H9 (cell line): ENCODE measurements at regions not wholly inside any gene's neighbourhood (a gene's known extent, or its start where the extent isn't known, plus 50 kb on each side); places are given as distances from the start of the nearest gene placed in this dataset.

Source experiments
- DNase-seq: peaks from one replicate; pipeline ENCODE4 v3.0.0-alpha.2; 2017
- H2AFZ ChIP-seq: one replicate; pipeline ENCODE4 v1.6.1; 2013; ENCODE audit warnings: mild to moderate bottlenecking, low read length, control low read depth, moderate library complexity
- H2AK5ac ChIP-seq: 2 replicates; pipeline ENCODE4 v1.6.1; 2013; ENCODE audit warnings: low read length, control low read depth, mixed read lengths; ENCODE audit not compliant: insufficient read length
- H2BK120ac ChIP-seq: one replicate; pipeline ENCODE4 v1.6.1; 2013; ENCODE audit warnings: low read depth, mild to moderate bottlenecking, low read length, control low read depth, inconsistent platforms; ENCODE audit not compliant: poor library complexity, severe bottlenecking
- H2BK12ac ChIP-seq: 2 replicates; pipeline ENCODE4 v1.6.1; 2013; ENCODE audit warnings: low read length, control low read depth, mixed read lengths, low read depth; ENCODE audit not compliant: insufficient read length
- H2BK15ac ChIP-seq: 2 replicates; pipeline ENCODE4 v1.6.1; 2013; ENCODE audit warnings: low read depth, low read length, control low read depth
- H2BK20ac ChIP-seq: one replicate; pipeline ENCODE4 v1.6.1; 2013; ENCODE audit warnings: low read depth, mild to moderate bottlenecking, low read length, control low read depth, inconsistent platforms; ENCODE audit not compliant: poor library complexity, severe bottlenecking
- H2BK5ac ChIP-seq: 2 replicates; pipeline ENCODE4 v1.6.1; 2013; ENCODE audit warnings: low read length, control low read depth, mixed read lengths; ENCODE audit not compliant: insufficient read length
- H3K14ac ChIP-seq: 2 replicates; pipeline ENCODE4 v1.6.1; 2013; ENCODE audit warnings: low read length, control low read depth; ENCODE audit not compliant: insufficient read depth
- H3K18ac ChIP-seq: 2 replicates; pipeline ENCODE4 v1.6.1; 2013; ENCODE audit warnings: low read depth, mild to moderate bottlenecking, mixed read lengths, low read length, control low read depth; ENCODE audit not compliant: insufficient read length
- H3K23ac ChIP-seq: 2 replicates; pipeline ENCODE4 v1.6.1; 2013; ENCODE audit warnings: low read length, control low read depth, mixed read lengths, low read depth; ENCODE audit not compliant: insufficient read length
- H3K23me2 ChIP-seq: 2 replicates; pipeline ENCODE4 v1.6.1; 2013; ENCODE audit warnings: low read depth, mild to moderate bottlenecking, mixed read lengths, low read length, control low read depth; ENCODE audit not compliant: insufficient read length, poor library complexity, severe bottlenecking
- H3K27ac ChIP-seq: 2 replicates; pipeline ENCODE4 v1.5.1; 2013; ENCODE audit warnings: low read length, control low read depth, mixed read lengths, low read depth; ENCODE audit not compliant: insufficient read length
- H3K27me3 ChIP-seq: 2 replicates; pipeline ENCODE4 v1.6.1; 2013; ENCODE audit warnings: low read length, control low read depth, inconsistent platforms; ENCODE audit not compliant: insufficient read depth
- H3K4ac ChIP-seq: 2 replicates; pipeline ENCODE4 v1.6.1; 2013; ENCODE audit warnings: low read depth, mild to moderate bottlenecking, control low read depth, inconsistent platforms, low read length, moderate library complexity
- H3K4me1 ChIP-seq: 2 replicates; pipeline ENCODE4 v1.6.1; 2013; ENCODE audit warnings: low read length, control low read depth, inconsistent platforms; ENCODE audit not compliant: insufficient read depth
- H3K4me2 ChIP-seq: 2 replicates; pipeline ENCODE4 v1.6.1; 2013; ENCODE audit warnings: low read length, control low read depth, mixed read lengths; ENCODE audit not compliant: insufficient read length, insufficient read depth
- H3K56ac ChIP-seq: 2 replicates; pipeline ENCODE4 v1.6.1; 2013; ENCODE audit warnings: low read depth, mild to moderate bottlenecking, mixed read lengths, low read length, control low read depth; ENCODE audit not compliant: insufficient read length
- H3K79me1 ChIP-seq: 2 replicates; pipeline ENCODE4 v1.6.1; 2013; ENCODE audit warnings: low read depth, mild to moderate bottlenecking, moderate library complexity, low read length, control low read depth, inconsistent platforms; ENCODE audit not compliant: insufficient read depth, poor library complexity, severe bottlenecking
- H3K79me2 ChIP-seq: 2 replicates; pipeline ENCODE4 v1.6.1; 2013; ENCODE audit warnings: low read length, control low read depth, inconsistent platforms; ENCODE audit not compliant: insufficient read depth
- H3K9ac ChIP-seq: 2 replicates; pipeline ENCODE4 v1.6.1; 2013; ENCODE audit warnings: low read length, control low read depth, mixed read lengths; ENCODE audit not compliant: insufficient read length; ENCODE audit errors: extremely low read depth
- H3K9me3 ChIP-seq: one replicate; pipeline ENCODE4 v1.6.1; 2013; ENCODE audit warnings: low read depth, low read length, inconsistent platforms; ENCODE audit not compliant: control insufficient read depth
- H3T11ph ChIP-seq: one replicate; pipeline ENCODE4 v1.6.1; 2013; ENCODE audit warnings: mild to moderate bottlenecking, low read length, control low read depth, inconsistent platforms
- H4K20me1 ChIP-seq: one replicate; pipeline ENCODE4 v1.6.1; 2013; ENCODE audit not compliant: control insufficient read depth, insufficient read length, insufficient read depth
- H4K5ac ChIP-seq: 2 replicates; pipeline ENCODE4 v1.6.1; 2013; ENCODE audit warnings: low read depth, mild to moderate bottlenecking, mixed read lengths, low read length, control low read depth; ENCODE audit not compliant: insufficient read length
- H4K8ac ChIP-seq: replicated peaks from 2 replicates; pipeline ENCODE4 v1.6.1; 2013; ENCODE audit warnings: low read length, control low read depth, mixed read lengths, low read depth; ENCODE audit not compliant: insufficient read length
- H4K91ac ChIP-seq: 2 replicates; pipeline ENCODE4 v1.6.1; 2013; ENCODE audit warnings: low read depth, mild to moderate bottlenecking, moderate library complexity, mixed read lengths, low read length, control low read depth; ENCODE audit not compliant: insufficient read length
- H3K27ac Mint-ChIP-seq, 3 experiments: 2 replicates in 2 of 3; 3 replicates in 1 of 3; pipeline ENCODE4 v1.8.0; 2020 to 2021; ENCODE audit warnings: mixed read lengths in 3 of 3, mild to moderate bottlenecking in 1 of 3, moderate library complexity in 1 of 3
- H3K27me3 Mint-ChIP-seq: 2 replicates; pipeline ENCODE4 v1.8.0; 2021; ENCODE audit warnings: low read depth, mild to moderate bottlenecking, moderate library complexity, mixed read lengths
- H3K36me3 Mint-ChIP-seq, 3 experiments: 2 replicates in 2 of 3; 3 replicates in 1 of 3; pipeline ENCODE4 v1.8.0; 2020 to 2021; ENCODE audit warnings: low read depth in 3 of 3, mixed read lengths in 3 of 3; ENCODE audit not compliant: insufficient read depth in 1 of 3
- H3K4me1 Mint-ChIP-seq, 2 experiments: 2 replicates each; pipeline ENCODE4 v1.8.0; 2020; ENCODE audit warnings: mixed read lengths in 2 of 2
- H3K4me3 Mint-ChIP-seq, 2 experiments: 2 replicates in 1 of 2; 3 replicates in 1 of 2; pipeline ENCODE4 v1.8.0; 2020 to 2021; ENCODE audit warnings: mild to moderate bottlenecking in 2 of 2, mixed read lengths in 2 of 2, moderate library complexity in 1 of 2
- H3K9me3 Mint-ChIP-seq, 2 experiments: 2 replicates in 1 of 2; 3 replicates in 1 of 2; pipeline ENCODE4 v1.8.0; 2020; ENCODE audit warnings: mild to moderate bottlenecking in 2 of 2, mixed read lengths in 2 of 2, moderate library complexity in 1 of 2
- CTCF ChIP-seq: fragments of 200-600 bp; sonication (generic); conservative IDR thresholded peaks from 3 replicates; pipeline ENCODE4 v1.8.0; 2021; ENCODE audit warnings: antibody characterized with exemption, mild to moderate bottlenecking

- Histone ChIP-seq H2BK12ac (no peak overlapping the region), H2AK5ac (no peak overlapping the region), H3K4me1 (peaks cover 3% of the 10 kb centered on the region; the same call in 1 of the 2 replicates), H3K23ac (no peak overlapping the region), H3K56ac (no peak overlapping the region), H4K20me1 (no peaks in the 10 kb centered on the region), H4K91ac (no peak overlapping the region), H2AFZ (no peak overlapping the region), H3K9ac (no peak overlapping the region), H3K9me3 (no peaks in the 10 kb centered on the region), H3K27ac (no peak overlapping the region), H3K79me2 (no peaks in the 10 kb centered on the region), H3K23me2 (peaks cover 3% of the 10 kb centered on the region), H3K18ac (no peak overlapping the region), H3T11ph (no peak overlapping the region), H3K79me1 (no peaks in the 10 kb centered on the region), H2BK20ac (no peak overlapping the region), H2BK5ac (no peak overlapping the region), H2BK15ac (no peak overlapping the region), H2BK120ac (no peak overlapping the region), H3K27me3 (no peaks in the 10 kb centered on the region; the same call in 1 of the 2 replicates), H3K14ac (no peak overlapping the region), H3K4ac (no peak overlapping the region), H4K8ac (no peak overlapping the region), H4K5ac (no peak overlapping the region), H3K4me2 (no peak overlapping the region)
- Mint-ChIP-seq H3K9me3 (peaks cover 3 to 4% of the 10 kb centered on the region in 2 experiments; a peak in 2 of 5 replicates), H3K4me3 (no peak overlapping the region), H3K36me3 (peaks cover 0 to 4% (median 2%) of the 10 kb centered on the region in 3 experiments; a peak in 3 of 7 replicates), H3K27me3 (peaks cover 46% of the 10 kb centered on the region), H3K4me1 (peaks cover 55 to 60% of the 10 kb centered on the region in 2 experiments), H3K27ac (no peak overlapping the region)
- DNase-seq = no peak
- no peak for TF ChIP-seq CTCF
These were observed 236.1 kb upstream of the CADM1 start for GRCh38 chr11:115740324-115740723.
